ENCODE measurements at regions not wholly inside any gene's neighbourhood (a gene's known extent, or its start where the extent isn't known, plus 50 kb on each side); places are given as distances from the start of the nearest gene placed in this dataset.
"Not testable (repeated sequence)": the region's sequence is repeated elsewhere in the genome, so short reads cannot be mapped to it uniquely, and the experiment has no call there.

- TF ChIP-seq EZH2phosphoT487 (IDR thresholded peaks at IDR 0.05; ENCODE audit: insufficient read depth, low read depth); EZH2 (IDR thresholded peaks at IDR 0.05; ENCODE audit: insufficient read depth, poor library complexity, severe bottlenecking): not testable (repeated sequence)
These were observed 98.0 kb upstream of the METTL9 start for GRCh38 chr16:21501223-21501868.
